DMS79 (cell line): ENCODE measurements at regions not wholly inside any gene's neighbourhood (a gene's known extent, or its start where the extent isn't known, plus 50 kb on each side); places are given as distances from the start of the nearest gene placed in this dataset.

Experiments
- DNase-seq: peaks from one replicate; lab custom pipeline; 2025; lab: John Stamatoyannopoulos, UW

DNA sequence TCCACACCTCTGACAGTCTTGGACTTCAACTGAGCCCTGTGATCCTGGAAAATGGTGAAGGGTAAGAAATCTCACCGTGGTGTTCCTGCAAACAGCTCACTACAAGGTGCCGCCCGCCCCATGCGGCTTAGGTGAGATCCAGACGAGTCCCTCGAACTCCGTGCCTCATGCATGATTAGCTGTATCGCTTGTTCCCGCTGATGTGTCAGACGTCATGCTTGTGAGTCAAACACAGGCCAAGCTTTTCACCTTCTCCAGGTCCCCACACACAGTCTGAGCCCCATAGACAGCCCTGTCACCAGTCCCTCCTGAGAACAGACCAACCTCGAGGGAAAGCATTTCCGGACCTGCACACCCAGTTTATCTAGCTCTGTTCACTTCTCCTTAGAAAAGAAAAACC lies 740.5 kb downstream of the GALR1 start:
- no peak for DNase-seq

DNA sequence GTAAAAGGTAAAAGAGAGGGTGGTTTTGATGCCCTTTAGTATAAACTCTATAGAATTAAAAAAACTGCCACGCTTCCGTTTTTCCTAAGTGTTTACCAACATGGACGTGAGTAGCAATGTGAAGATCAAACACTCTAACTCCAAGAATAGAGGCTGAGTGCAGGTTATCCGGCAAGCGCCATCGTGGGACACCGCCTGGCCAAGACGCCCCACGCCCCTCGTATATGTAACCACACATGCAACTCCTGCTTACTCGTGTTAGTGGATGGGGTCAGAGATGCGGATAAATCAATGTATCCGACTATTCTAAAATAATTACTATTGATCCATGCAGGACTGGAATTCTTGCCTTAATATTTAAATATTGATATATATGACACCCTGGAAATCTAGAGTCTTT lies 741.3 kb downstream of the GALR1 start:
- no peak for DNase-seq

DNA sequence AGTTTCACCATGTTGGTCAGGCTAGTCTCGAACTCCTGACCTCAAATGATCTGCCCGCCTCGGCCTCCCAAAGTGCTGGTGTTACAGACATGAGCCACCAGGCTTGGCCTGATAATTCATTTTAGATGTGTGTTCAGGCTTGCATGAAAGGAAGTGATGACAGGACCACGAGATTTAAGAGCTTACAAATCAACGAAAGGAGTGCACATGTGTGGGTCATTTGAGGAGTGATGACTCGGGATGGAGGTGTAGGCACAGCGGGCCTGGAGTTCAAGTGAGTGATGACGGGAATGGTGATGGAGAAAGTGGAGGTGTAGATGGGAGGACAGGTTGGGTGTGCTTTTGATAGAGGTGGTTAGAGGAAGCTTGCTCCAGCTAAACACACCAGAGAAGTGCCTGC lies 742.4 kb downstream of the GALR1 start:
- DNase-seq, result no peak

DNA sequence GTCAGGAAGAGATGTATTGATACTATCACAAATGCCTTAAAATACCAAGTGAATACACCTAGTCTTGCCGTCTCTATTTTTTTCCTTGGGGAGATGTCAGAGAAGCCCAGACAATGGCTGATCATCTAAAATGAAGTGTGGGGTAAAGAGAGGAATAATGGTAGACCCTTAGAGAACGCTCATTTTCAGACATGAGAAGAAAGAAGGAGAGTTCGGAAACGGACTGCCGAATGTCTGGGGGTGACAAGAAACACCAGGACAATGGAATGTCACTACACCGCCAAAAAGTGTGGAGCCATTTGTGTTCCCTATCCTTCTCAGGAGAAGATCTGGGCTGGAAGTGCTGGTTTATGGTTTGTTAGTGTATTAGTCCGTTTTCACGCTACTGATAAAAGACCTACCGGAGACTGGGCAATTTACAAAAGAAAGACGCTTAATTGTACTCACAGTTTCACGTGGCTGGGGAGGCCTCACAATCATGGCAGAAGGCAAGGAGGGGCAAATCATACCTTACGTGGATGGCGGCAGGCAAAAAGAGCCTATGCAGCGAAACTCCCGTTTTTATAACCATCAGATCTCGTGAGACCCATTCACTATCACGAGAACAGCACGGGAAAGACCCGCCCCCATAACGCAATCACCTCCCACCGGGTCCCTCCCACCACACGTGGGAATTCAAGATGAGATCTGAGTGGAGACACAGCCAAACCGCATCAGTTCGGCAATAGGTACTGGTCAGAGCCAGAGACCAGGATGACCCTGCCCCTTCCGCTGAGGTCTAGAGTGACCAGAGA lies 743.7 kb downstream of the GALR1 start:
- no peak for DNase-seq

DNA sequence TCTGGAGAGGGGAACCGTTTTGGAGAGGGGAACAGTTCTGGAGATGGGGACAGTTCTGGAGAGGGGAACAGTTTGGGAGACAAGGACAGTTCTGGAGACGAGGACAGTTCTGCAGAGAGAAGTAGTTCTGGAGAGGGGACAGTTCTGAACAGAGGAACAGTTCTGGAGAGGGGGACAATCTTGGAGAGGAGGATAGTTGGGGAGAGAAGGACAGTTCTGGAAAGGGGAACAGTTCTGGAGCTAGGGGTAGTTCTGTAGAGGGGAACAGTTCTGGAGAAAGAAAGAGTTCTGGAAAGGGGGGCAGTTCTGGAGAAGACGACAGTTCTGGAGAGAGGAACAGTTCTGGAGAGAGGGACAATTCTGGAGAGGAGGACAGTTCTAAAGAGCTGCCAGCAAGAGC lies 745.9 kb downstream of the GALR1 start:
- no peak for DNase-seq

DNA sequence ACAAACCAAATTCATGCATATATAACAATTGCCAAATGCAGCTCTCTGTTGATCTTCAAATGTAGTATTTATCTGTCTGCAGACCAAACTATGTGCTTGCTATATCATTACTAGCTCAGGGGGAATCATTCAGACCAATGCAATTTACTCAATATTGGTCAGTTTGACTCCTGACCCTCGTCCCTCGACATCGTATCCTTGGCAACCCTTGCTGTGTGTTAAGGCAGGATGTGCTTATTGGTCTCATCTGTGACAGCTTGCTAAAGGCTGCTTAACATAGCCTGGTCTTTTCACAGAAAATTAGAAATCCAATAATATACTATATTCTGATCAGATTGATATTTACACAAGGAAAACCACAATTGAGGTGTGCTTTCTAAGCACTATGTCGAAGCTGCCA lies 747.1 kb downstream of the GALR1 start:
- DNase-seq, result no peak

DNA sequence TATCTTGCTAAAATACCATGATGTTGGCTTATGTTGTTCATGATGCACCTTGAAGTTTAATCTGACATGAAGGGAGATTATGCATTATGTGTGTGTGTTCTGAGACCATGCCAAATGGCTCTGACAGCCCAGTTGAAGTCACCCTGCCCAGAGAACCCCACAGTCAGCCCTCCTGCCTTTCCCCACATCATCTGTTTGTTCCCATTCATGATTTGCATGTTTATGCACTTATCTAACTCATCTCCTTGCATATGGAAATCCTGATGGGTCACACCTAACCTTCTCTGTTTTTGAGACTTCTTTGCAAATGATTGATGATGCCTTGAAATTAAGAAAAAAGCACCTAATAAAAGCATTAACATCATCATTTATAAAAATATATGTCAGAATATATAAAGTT lies 752.2 kb downstream of the GALR1 start:
- no peak for DNase-seq

DNA sequence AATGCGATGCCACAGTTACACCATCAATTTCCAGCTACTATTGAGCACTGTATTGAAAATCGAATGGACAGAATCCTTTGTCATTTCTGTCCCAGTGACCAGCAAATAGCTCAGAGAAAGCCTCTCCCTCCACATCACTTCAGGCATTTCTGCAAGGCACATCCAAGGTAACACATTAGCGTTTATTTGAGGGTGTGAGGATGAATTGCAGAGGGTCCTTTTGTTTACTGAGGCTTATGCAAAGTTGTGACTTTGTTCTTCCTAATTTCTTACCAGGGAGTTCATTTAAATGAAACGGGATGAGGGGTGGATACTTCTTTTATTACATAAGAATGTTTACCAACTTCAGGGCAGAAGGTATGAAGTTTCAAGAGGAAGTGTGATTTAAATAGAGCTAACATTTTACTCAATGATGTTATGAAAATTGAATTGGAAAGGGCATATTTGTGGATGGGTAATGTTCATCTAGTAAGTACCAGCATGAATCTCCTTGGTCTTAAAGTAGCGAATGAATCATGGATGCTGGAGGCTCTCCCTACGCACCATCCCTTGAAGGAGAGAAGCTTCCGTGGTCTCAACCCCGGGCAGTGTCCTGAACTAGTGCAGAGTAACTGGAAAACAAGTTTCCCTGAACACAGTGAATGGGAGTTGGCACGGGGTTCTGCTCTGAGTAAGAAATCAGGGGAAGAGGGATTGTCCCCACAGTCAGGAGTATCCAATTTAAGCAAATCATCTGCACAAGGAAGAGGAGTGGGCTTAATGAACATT lies 756.5 kb downstream of the GALR1 start:
- DNase-seq, result no peak

DNA sequence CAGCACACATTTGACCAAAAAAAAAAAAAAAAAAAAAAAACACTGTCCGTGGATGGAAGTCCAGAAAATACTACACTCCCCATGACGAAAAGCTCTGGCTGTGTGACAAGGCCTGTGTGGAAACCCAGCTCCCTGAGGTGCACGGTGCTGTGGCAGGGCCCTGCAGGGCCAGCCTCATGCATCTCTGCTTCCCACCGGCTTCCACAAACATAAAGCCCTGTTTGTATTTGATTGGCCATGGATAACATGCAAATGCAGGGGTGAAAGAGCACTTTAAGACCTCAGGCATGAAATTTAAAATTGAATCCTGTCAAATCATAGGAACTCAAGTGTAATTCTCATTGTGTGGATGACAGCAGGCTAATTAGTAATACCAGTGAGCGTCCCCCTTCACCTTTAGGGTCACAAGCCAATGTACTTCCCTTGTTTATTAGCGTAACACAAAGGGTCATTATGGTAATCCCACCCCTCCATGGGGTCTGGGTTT lies 757.2 kb downstream of the GALR1 start:
- DNase-seq, result no peak

DNA sequence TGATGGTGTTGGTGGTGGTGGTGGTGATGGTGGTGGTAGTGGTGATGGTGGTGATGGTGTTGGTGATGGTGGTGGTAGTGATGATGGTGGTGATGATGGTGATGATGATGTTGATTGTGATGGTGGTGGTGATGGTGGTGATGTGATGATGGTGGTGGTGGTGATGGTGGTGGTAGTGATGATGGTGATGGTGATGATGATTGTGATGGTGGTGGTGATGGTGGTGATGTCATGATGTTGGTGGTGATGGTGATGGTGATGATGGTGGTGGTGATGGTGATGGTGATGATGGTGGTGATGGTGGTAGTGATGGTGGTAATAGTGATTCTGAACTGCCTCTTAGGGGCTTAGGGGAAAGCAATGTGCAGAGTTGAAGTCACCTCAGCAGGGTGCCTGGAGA lies 760.7 kb downstream of the GALR1 start:
- DNase-seq, result no peak

DNA sequence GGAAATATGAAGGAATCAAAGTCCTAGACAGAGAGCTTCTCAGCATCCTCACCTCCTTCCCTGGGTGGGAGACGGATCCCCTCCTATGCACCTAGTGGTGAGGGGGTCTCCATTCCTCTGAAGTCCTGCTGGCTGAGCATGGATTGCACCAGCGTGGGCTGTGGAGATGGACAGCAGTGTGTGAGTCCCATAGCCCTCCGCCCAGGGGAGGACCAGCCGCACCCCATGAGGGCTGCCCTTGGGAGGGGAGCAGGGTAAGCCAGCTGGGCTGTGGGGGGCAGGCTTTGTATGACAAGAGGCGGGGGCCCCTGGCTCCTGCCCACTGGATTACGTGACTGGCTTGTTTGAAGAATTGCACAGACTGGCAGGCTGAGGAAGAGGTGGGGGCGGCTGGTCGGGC lies 768.2 kb downstream of the GALR1 start:
- no peak for DNase-seq

DNA sequence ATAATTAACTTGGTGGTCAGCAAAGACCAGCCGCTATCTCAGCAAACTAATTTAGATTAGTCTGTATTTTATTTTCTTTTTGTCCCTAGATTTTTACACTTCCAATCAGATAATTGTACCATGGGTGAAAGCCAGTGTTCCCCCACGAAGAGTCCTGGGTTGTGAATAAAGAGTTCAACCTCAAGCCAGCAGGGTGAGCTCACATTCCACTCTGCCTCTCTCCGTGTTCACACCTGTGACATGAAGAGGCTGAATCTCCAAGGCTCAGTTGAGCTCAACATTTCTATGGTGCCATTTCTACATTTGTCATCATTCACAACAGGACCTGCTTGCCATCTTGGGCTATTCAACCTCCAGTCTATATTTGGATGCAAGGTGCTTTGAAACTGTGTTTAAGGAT lies 771.5 kb downstream of the GALR1 start:
- DNase-seq, result no peak

DNA sequence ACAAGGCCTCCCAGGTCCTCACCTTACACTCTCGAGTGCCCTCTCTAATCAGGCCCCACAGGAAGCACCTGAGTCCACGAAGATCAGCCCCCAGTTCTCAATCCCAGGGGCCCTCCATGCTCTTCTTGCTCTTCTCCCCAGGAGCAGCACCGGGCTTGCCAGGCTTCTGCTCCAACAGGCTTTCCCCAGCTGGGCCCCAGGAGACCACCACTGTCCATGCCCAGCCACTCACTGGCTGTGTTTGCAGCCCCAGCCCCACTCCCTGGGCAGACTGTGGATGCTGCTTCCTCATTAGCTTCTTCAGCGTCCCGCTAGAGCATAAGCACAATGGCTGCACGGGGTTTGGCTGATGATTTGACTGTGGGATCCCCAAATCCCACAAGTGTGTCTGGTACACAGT lies 781.9 kb downstream of the GALR1 start:
- DNase-seq, result no peak

DNA sequence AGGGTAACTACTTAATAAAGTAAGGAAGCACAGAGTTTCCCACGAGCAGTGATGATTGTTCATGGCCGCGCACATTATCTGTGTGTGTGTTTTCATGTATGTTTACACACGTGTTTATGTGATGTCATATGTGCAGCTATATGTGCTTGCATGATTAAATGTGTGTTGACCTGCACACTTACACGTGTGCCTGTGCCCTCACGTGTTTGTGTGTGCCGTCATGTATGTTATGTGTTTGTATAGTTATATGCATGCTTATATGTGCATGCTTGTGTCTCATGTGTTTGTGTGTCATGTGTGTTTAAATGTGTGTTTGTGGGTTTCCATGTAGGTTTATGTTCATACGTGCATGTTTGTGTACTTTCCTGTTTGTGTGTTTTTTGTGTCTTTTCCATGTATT lies 782.3 kb downstream of the GALR1 start:
- DNase-seq, result no peak

DNA sequence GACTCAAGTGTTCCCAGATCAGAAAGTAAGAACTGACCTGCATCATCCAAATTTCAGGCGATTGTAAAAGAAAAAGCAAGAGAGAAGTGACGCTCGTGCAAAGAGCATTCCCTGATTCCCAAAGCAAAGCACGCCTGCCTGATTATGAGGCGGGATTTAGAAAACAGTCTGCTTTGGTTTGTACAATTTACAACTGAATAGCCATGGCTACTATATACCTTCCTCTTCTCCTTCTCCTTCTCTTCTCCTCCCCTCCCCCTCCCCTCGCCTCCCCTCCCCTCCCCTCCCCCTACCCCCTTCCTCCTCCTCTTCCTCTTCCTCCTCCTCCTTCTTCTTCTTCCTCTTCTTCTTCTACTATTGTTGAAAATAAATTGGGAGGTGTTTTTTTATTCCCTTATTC lies 782.9 kb downstream of the GALR1 start:
- no peak for DNase-seq

DNA sequence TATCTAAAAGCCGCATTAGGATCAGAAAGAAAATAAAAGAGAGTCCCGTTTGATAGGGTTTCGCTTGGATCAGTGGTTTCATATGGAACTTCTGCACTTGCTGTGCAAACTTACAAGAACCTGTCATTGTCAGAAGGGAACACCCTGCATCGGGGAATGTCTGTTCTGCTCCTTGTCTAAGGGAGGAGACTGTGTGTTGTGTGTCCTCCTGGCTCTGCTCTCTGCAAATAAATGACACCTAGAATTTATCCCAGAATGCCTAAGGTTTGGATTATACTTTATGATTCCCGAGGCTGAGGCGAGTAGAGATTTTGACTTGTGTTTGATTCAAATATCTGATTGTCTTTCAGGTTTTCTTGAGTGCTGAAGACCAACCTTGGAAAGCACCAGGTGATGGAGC lies 785.1 kb downstream of the GALR1 start:
- DNase-seq, result no peak

DNA sequence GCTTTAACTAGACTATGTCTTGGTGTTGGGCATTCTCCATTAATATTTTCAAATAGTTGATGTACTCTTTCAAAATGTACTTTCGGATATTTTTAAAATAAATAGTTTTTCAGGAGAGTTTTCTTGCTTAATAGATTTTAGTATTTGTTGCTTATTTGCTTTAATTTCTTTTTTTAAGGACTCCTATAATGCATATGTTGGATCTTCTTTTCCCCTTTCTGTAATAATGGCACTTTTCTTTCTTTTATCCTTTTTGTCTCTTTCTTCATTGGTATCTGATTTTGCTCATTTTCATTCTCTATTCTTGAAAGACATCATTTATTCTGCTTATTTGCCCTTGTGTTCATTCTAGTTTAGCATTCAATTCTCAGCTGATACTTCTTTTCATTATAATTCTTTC lies 791.6 kb downstream of the GALR1 start:
- DNase-seq, result no peak

DNA sequence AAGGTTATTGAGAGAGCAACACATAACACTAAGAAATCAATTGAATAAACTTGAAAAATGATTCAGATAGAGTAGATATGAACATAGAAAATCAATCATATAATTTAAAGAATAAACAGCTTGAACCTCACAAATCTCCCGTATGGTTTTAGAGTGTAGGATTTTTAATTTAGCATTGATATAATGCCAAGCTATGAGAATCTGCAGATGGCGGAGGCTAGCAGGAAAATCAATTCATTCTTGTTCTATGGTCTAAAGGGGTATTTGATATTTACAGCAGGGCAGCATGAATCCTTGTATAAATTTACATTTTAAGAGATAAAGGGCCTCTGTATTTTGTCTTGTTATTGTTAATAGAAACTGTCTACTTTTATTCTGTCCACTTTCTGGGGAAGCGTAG lies 797.0 kb downstream of the GALR1 start:
- DNase-seq, result no peak

DNA sequence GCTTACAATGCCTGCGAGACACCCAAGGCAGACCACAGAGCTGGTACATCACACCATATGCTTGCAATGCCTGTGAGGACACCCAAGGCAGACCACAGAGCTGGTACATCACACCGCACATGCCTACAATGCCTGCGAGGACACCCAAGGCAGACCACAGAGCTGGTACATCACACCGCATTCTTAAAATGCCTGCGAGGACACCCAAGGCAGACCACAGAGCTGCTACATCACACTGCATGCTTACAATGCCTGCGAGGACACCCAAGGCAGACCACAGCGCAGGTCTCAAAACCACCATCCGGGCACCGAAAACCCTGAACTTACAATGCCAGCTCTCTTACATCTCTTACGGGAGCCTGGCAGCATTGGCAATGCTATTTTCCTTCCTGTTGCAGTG lies 799.6 kb downstream of the GALR1 start:
- DNase-seq, result no peak

DNA sequence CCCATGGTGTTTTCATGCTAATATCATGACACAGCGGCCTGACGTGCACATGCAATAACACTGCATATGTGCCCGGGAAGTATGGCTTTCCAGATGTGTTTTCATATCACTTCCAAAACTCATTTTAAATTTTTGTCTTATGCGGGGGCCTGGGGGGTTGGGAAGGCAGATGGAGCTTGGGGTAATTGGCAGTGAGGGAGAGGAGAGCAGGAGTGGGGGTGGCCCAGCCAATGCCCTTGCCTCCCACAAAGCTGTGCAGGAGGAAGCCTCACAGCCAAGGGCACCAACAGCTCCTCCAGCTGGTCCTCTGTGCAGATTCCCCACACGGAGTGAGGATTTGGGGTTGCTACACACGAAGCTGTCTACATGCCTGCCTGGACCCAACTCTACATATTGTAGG lies 805.2 kb downstream of the GALR1 start:
- no peak for DNase-seq

DNA sequence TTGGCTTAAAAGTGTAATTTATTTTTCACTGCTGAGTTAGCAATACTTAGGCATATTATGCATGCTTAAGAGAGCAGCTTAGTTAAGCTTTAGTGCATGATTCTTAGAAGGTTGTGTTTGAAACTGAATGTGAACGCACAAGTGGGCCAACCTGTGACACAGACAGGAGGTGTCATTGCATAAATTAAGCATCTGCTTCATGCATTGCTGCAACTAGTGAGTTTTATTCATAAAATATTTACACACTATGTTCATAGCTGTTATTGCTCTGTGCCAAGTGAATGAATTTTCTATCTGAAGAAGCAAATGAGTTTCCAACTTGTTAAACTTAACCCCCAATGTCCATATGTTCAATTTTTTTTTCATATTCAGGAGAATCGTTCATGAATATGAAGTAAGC lies 806.4 kb downstream of the GALR1 start:
- no peak for DNase-seq

DNA sequence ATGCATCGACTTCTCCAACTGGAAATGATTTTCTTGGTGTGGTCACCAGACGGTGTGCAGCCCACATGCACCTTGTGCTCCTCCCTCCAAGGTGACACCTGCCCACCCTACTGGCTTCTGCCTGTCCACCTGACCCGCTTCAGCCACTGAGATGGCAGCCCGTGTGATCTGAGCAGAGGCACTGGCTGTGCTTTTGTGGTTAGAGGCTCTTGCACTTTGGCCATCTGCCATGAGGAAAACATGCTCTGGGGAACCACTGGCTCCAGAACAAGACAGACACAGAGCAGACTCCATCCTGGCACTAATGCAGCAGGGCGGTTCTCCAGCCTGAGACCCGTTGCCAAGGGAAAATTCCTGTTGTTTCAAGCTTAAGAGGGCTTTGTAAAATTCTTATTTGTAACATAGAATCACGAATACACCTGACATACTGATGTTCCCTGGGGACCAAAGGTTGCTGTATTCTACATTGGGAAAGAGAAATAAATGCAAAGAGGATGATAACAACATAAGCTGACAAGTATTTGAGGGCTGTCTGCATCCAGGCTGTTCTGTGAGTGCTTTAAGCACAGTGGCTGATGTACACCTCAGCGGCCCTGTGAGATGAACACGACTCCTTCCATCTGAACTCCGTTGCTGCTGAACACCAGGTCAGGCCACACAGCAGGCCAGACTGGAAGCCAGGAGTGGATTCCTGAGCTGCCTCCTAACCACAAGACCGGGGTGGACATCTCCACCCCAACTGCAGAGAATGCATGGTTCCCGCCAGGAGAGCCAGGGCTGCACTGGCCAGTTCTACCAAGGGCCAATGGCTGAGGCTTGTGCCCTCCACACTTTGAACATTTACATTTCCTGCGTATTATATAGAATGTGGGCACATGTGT lies 820.4 kb downstream of the GALR1 start:
- DNase-seq, result no peak
